Adrenal gland (tissue), 5 donors: ENCODE measurements at regions not wholly inside any gene's neighbourhood (a gene's known extent, or its start where the extent isn't known, plus 50 kb on each side); places are given as distances from the start of the nearest gene placed in this dataset.

Experiments
- POLR2A ChIP-seq, 2 donors: fragments of 450-650 bp; IDR thresholded peaks; one replicate each; pipeline ENCODE4 v1.6.1; 2017; ENCODE audit warnings: antibody characterized with exemption in 2 of 2, mild to moderate bottlenecking in 2 of 2, moderate library complexity in 1 of 2
- TF ChIP-seq, protein P1 (sequence below), 6 experiments: fragments of 450-650 bp in 4 of 6; fragments of 200-600 bp in 2 of 6; sonication (generic) in 1 of 6; IDR thresholded peaks; 1 replicate in 5 of 6; 2 replicates in 1 of 6; pipeline versions ENCODE4 v1.5.1 to v1.8.0; 2016 to 2021; ENCODE audit warnings: antibody characterized with exemption in 6 of 6, mild to moderate bottlenecking in 2 of 6, moderate library complexity in 1 of 6
- donor health status: DM: no; HTN: no; CAD: no.

DNA sequence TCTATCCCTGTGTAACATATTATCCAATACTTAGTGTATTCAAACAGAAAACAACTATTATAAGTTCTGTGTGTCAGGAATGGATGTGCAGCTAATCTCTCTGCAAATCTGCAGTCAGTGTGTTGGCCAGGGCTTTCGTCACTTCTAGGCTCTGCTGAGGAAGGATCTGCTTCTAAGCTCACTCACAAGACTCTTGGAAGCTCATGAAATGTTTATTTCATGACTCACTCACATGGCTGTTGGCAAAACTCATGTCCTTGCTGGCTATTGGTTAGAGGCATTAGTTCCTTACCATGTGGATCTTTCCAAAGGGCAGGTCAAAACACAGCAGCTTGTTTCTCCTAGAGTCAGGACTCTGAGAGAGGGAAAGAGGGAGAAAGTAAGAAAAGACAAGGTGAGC lies 367.4 kb upstream of the SMARCA2 start:
- TF ChIP-seq, protein P1, sequence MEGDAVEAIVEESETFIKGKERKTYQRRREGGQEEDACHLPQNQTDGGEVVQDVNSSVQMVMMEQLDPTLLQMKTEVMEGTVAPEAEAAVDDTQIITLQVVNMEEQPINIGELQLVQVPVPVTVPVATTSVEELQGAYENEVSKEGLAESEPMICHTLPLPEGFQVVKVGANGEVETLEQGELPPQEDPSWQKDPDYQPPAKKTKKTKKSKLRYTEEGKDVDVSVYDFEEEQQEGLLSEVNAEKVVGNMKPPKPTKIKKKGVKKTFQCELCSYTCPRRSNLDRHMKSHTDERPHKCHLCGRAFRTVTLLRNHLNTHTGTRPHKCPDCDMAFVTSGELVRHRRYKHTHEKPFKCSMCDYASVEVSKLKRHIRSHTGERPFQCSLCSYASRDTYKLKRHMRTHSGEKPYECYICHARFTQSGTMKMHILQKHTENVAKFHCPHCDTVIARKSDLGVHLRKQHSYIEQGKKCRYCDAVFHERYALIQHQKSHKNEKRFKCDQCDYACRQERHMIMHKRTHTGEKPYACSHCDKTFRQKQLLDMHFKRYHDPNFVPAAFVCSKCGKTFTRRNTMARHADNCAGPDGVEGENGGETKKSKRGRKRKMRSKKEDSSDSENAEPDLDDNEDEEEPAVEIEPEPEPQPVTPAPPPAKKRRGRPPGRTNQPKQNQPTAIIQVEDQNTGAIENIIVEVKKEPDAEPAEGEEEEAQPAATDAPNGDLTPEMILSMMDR (IDR thresholded peaks at IDR 0.05): no peak
- TF ChIP-seq POLR2A (IDR thresholded peaks at IDR 0.05): no peak
